ENCODE measurements at regions not wholly inside any gene's neighbourhood (a gene's known extent, or its start where the extent isn't known, plus 50 kb on each side); places are given as distances from the start of the nearest gene placed in this dataset.
A peak's percentile ranks its signal among the peaks of the same experiment; 100 is the strongest.

DNA sequence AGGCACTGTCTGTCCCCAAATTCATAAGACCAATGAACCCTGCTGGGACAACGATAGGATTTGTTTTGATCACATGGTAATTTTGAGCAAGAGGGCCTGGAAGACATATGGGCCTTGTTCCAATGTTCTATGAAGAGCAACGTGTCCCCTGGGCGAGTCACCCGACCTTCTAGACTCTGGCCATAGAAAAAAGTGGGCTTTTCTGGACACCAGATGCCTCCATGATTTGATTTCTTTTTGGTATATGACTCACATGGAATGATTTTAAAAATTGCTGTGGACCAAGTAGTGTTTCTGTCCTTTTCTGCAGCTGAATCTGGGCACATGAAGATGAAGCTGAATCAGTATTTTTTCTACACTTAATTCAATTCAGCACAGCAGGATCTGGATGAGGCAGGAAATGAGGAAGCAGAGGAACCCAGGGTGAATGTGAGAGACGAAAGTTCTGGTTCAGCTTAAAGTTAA is 104.9 kb downstream of the CDC42EP3 start:
- peak in 1 of 2 experiments; percentile 72; a peak in 1 of 3 replicates for TF ChIP-seq CBX3 (IDR thresholded peaks at IDR 0.05; ENCODE audit: borderline replicate concordance in 1 of 2, low read length in 2 of 2)
- no peak for TF ChIP-seq ELF1 (tag; IDR thresholded peaks at IDR 0.05)
- no peak for TF ChIP-seq ZNF146 (CRISPR knock-in tag; IDR thresholded peaks at IDR 0.05; ENCODE audit: unreplicated experiment)
- no peak for TF ChIP-seq SRF (CRISPR knock-in tag; IDR thresholded peaks at IDR 0.05)
- no peak for TF ChIP-seq SAP30 (IDR thresholded peaks at IDR 0.05; ENCODE audit: borderline replicate concordance, insufficient read depth, low read depth, low read length, poor library complexity, severe bottlenecking)
- TF ChIP-seq RFX7 (CRISPR knock-in tag; IDR thresholded peaks at IDR 0.05): no peak
- no peak for TF ChIP-seq ZNF444 (CRISPR knock-in tag; IDR thresholded peaks at IDR 0.05)
- TF ChIP-seq POLR2AphosphoS5 (IDR thresholded peaks at IDR 0.05; ENCODE audit: control insufficient read depth, insufficient read depth, low read depth, low read length): no peak
- TF ChIP-seq THRAP3 (IDR thresholded peaks at IDR 0.05; ENCODE audit: borderline replicate concordance): no peak
- TF ChIP-seq DDX20 (tag; IDR thresholded peaks at IDR 0.05; ENCODE audit: low read depth): no peak
- TF ChIP-seq RBM17 (IDR thresholded peaks at IDR 0.05; ENCODE audit: borderline replicate concordance, low read depth, low read length): no peak
- peak in 1 of 2 experiments; percentile 21; a peak in 1 of 4 replicates for TF ChIP-seq TRIM24 (IDR thresholded peaks at IDR 0.05)
- no peak for TF ChIP-seq MCM5 (IDR thresholded peaks at IDR 0.05; ENCODE audit: low read depth)
- BruUV-seq (replicated peaks): no TSS peak
- H3K9ac ChIP-seq (ENCODE audit: insufficient read depth in 1 of 2, low read depth in 2 of 2, low read length in 2 of 2): no peak overlapping the region
- no peak overlapping the region for H3K27ac ChIP-seq (ENCODE audit: extremely low read depth, low read depth, low read length)
- H4K20me1 ChIP-seq (replicated peaks; ENCODE audit: control insufficient read depth, insufficient read depth, low read length): no peaks in the 10 kb centered on the region
- H3K79me2 ChIP-seq (ENCODE audit: control insufficient read depth, insufficient read depth, low read length): peaks cover 37% of the 10 kb centered on the region; the same call in 2 of the 3 replicates
- H3K27me3 ChIP-seq (ENCODE audit: control insufficient read depth in 2 of 2, insufficient read depth in 2 of 2, low read length in 2 of 2): no peaks in the 10 kb centered on the region
- no peak overlapping the region for H3K4me3 ChIP-seq
- DNase-seq (ENCODE audit: extremely low read depth in 1 of 4, low spot score in 3 of 4) (no peak), FAIRE-seq (no peak), ATAC-seq (no peak)
- ChIA-PET POLR2A (interaction anchor here (0.6 kb wide), 1 partner anchor 79 kb away, joined by 3 read pairs; no protein-coding TSS in a partner anchor), CTCF (ENCODE audit: low intra/inter-chr PET ratio) (no interaction called here)
- no peaks in the 10 kb centered on the region for H3K9me3 ChIP-seq (replicated peaks; ENCODE audit: control insufficient read depth, insufficient read depth, low read depth, low read length)
- in situ Hi-C loops (cut with MboI) (loop anchor here (10.0 kb wide), 1 partner anchor 332 kb away; the partner anchor contains the start of genes CEBPZ and NDUFAF7), intact Hi-C loops (cut with micrococcal nuclease) (no loop called here)
- 70% methylated on average over 5 of the region's 5 CpGs for WGBS (ENCODE audit: insufficient coverage, low coverage, missing lambda C conversion rate)
- no peaks in the 10 kb centered on the region for H3K9me1 ChIP-seq (ENCODE audit: control insufficient read depth, insufficient read depth, low read length)
- H2AFZ ChIP-seq (ENCODE audit: low read depth, low read length): no peak overlapping the region
- H3K36me3 ChIP-seq (ENCODE audit: control insufficient read depth, insufficient read depth, low read length): peaks cover 9% of the 10 kb centered on the region; the same call in 2 of the 3 replicates
- H3K4me2 ChIP-seq (ENCODE audit: insufficient read depth, low read length): no peak overlapping the region
- H3K4me1 ChIP-seq (replicated peaks in 1 of 2; ENCODE audit: control insufficient read depth in 2 of 2, insufficient read depth in 2 of 2, low read length in 2 of 2): peaks cover 0 to 16% of the 10 kb centered on the region in 2 experiments; a peak in 3 of 5 replicates

Measured in K562 (cell line).